Gastrocnemius medialis (tissue), 4 donors: ENCODE measurements at regions not wholly inside any gene's neighbourhood (a gene's known extent, or its start where the extent isn't known, plus 50 kb on each side); places are given as distances from the start of the nearest gene placed in this dataset.

Experiments
- CTCF ChIP-seq, 5 experiments: fragments of 450-650 bp in 3 of 5; fragments of 200-600 bp in 2 of 5; sonication (generic) in 2 of 5; IDR thresholded peaks in 4 of 5; conservative IDR thresholded peaks in 1 of 5; 1 replicate in 4 of 5; 2 replicates in 1 of 5; pipeline ENCODE4 v1.5.1; 2016 to 2019; ENCODE audit warnings: antibody characterized with exemption in 5 of 5, mild to moderate bottlenecking in 3 of 5, moderate library complexity in 3 of 5
- POLR2A ChIP-seq, 2 donors: fragments of 450-650 bp; IDR thresholded peaks; one replicate each; pipeline ENCODE4 v1.6.1; 2017; ENCODE audit warnings: antibody characterized with exemption in 2 of 2, mild to moderate bottlenecking in 2 of 2, moderate library complexity in 2 of 2

GRCh38 chr4:66490729-66491128, 820.4 kb upstream of the EPHA5 start:
- no peak for TF ChIP-seq POLR2A (IDR thresholded peaks at IDR 0.05)
- TF ChIP-seq CTCF (IDR thresholded peaks at IDR 0.05 in 4 of 5, conservative IDR thresholded peaks at IDR 0.05 in 1 of 5) = no peak
